Suprapubic skin (tissue), 3 donors: ENCODE measurements at regions not wholly inside any gene's neighbourhood (a gene's known extent, or its start where the extent isn't known, plus 50 kb on each side); places are given as distances from the start of the nearest gene placed in this dataset.

Experiments
- CTCF ChIP-seq, 2 donors: fragments of 200-600 bp in 1 of 2; fragments of 450-650 bp in 1 of 2; sonication (generic) in 1 of 2; IDR thresholded peaks; one replicate each; pipeline ENCODE4 v1.5.1; 2016 to 2019; ENCODE audit warnings: antibody characterized with exemption in 2 of 2, mild to moderate bottlenecking in 1 of 2, moderate library complexity in 1 of 2
- EP300 ChIP-seq: sonication (generic); formaldehyde crosslinking; IDR thresholded peaks from one replicate; pipeline ENCODE4 v1.6.1; 2017; ENCODE audit warnings: antibody characterized with exemption
- POLR2A ChIP-seq, 2 donors: fragments of 450-650 bp; IDR thresholded peaks; one replicate each; pipeline ENCODE4 v1.6.1; 2017; ENCODE audit warnings: antibody characterized with exemption in 2 of 2, mild to moderate bottlenecking in 2 of 2, moderate library complexity in 2 of 2

GRCh38 chr1:2962061-2962460 lies 59.2 kb upstream of the ACTRT2 start:
- no peak for TF ChIP-seq EP300
- no peak for TF ChIP-seq POLR2A (IDR thresholded peaks at IDR 0.05)
- TF ChIP-seq CTCF (IDR thresholded peaks at IDR 0.05): no peak
